Stimulated activated naive CD8-positive, alpha-beta T cell treated with anti-CD3 and anti-CD28 coated beads, Interleukin-15, amount 100 ng/mL, for 72 hours (primary cell): ENCODE measurements at regions not wholly inside any gene's neighbourhood (a gene's known extent, or its start where the extent isn't known, plus 50 kb on each side); places are given as distances from the start of the nearest gene placed in this dataset.

Experiments used
- ATAC-seq: fragments of 150-1000 bp; cut with Tn5 transposase; 2 replicates; pipeline ENCODE4 v1.10.0; 2021; ENCODE audit warnings: mild to moderate bottlenecking, moderate library complexity
- DNase-seq, 2 donors: peaks; one replicate each; pipeline ENCODE4 v3.0.0; 2021 to 2022
- H3K27ac Mint-ChIP-seq, 2 donors: one replicate each; pipeline ENCODE4 v1.8.0; 2022; ENCODE audit warnings: mild to moderate bottlenecking in 2 of 2, mixed read lengths in 2 of 2, moderate library complexity in 2 of 2
- H3K27me3 Mint-ChIP-seq: one replicate; pipeline ENCODE4 v1.8.0; 2022; ENCODE audit warnings: mixed read lengths
- H3K4me1 Mint-ChIP-seq: one replicate; pipeline ENCODE4 v1.8.0; 2022; ENCODE audit warnings: mild to moderate bottlenecking, mixed read lengths
- H3K4me3 Mint-ChIP-seq, 2 donors: one replicate each; pipeline ENCODE4 v1.8.0; 2022; ENCODE audit warnings: mild to moderate bottlenecking in 2 of 2, mixed read lengths in 2 of 2, moderate library complexity in 1 of 2
- H3K9me3 Mint-ChIP-seq, 2 donors: one replicate each; pipeline ENCODE4 v1.8.0; 2022; ENCODE audit warnings: mixed read lengths in 2 of 2

DNA sequence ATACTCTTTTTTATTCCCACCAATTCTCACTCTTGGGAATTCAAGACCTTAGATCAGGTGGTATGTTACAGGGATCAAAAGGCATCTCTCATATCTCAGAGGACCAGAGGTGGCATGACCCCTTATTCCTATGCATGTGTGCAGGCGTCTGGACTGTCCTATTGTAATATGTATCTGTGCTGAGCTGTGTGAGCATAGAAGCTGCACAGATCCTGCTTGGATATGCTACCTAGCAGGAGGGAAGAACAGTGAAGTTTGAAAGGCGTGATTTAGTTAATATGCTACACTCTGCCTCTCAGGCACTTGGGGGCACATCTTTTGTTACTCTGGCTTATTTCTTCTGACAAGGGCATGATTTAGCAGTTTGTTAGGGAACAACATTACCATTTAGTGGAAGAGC is 86.7 kb upstream of the ZRANB2 start:
- no peak for ATAC-seq
- H3K4me3 Mint-ChIP-seq = no peak overlapping the region
- no peak for DNase-seq

GRCh38 chr1:71166178-71167173 is 85.6 kb upstream of the ZRANB2 start:
- H3K27me3 Mint-ChIP-seq = no peaks in the 10 kb centered on the region

More for the DNA sequence above, 86.7 kb upstream of the ZRANB2 start:
- Mint-ChIP-seq H3K27me3 (no peaks in the 10 kb centered on the region), H3K4me1 (no peaks in the 10 kb centered on the region), H3K9me3 (peaks cover 0 to 7% of the 10 kb centered on the region in 2 donors), H3K27ac (no peak overlapping the region)

GRCh38 chr1:71157715-71158114 is 76.9 kb upstream of the ZRANB2 start:
- Mint-ChIP-seq H3K4me1 (no peaks in the 10 kb centered on the region), H3K9me3 (peaks cover 0 to 47% of the 10 kb centered on the region in 2 donors), H3K4me3 (no peak overlapping the region), H3K27me3 (no peaks in the 10 kb centered on the region), H3K27ac (no peak overlapping the region)
- ATAC-seq (no peak), DNase-seq (no peak)

More at GRCh38 chr1:71166178-71167173, 85.6 kb upstream of the ZRANB2 start:
- no peaks in the 10 kb centered on the region for H3K4me1 Mint-ChIP-seq
- no peak for ATAC-seq
- H3K9me3 Mint-ChIP-seq = peaks cover 0 to 6% of the 10 kb centered on the region in 2 donors
- DNase-seq = no peak
- H3K4me3 Mint-ChIP-seq = no peak overlapping the region
- no peak overlapping the region for H3K27ac Mint-ChIP-seq

- DNase-seq (no peak), ATAC-seq (no peak)
- H3K27me3 Mint-ChIP-seq = no peaks in the 10 kb centered on the region
- H3K4me3 Mint-ChIP-seq = no peak overlapping the region
- H3K9me3 Mint-ChIP-seq = peaks cover 0 to 47% of the 10 kb centered on the region in 2 donors
- H3K4me1 Mint-ChIP-seq = no peaks in the 10 kb centered on the region
- H3K27ac Mint-ChIP-seq = no peak overlapping the region
Measured at GRCh38 chr1:71157151-71157550, 76.3 kb upstream of the ZRANB2 start.

DNA sequence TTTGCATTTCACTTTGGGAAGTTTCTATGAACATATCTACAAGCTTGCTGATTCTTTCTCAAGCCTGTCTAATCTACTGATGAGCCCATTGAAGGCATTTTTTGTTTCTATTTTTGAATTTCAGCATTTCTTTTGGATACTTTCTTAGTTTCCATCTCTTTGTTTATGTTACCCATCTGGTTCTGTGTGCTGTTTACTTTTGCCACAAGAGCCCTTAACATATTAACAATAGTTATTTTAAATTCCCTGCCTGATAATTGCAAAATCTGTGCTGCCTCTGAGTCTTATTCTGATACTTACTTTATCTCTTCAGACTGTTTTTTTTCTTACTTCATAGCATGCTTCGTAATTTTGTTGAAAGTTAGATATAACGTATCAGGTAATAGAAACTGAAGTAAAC is 75.8 kb upstream of the ZRANB2 start:
- no peak overlapping the region for H3K4me3 Mint-ChIP-seq
- no peak for DNase-seq
- no peak for ATAC-seq
- no peaks in the 10 kb centered on the region for H3K4me1 Mint-ChIP-seq
- peaks cover 0 to 47% of the 10 kb centered on the region in 2 donors for H3K9me3 Mint-ChIP-seq
- no peak overlapping the region for H3K27ac Mint-ChIP-seq
- no peaks in the 10 kb centered on the region for H3K27me3 Mint-ChIP-seq

- H3K4me1 Mint-ChIP-seq = no peaks in the 10 kb centered on the region
- H3K9me3 Mint-ChIP-seq = peaks cover 6 to 57% of the 10 kb centered on the region in 2 donors
- DNase-seq = no peak
- no peaks in the 10 kb centered on the region for H3K27me3 Mint-ChIP-seq
- ATAC-seq = no peak
- no peak overlapping the region for H3K4me3 Mint-ChIP-seq
- no peak overlapping the region for H3K27ac Mint-ChIP-seq
Measured at GRCh38 chr1:71154429-71154828, 73.6 kb upstream of the ZRANB2 start.

DNA sequence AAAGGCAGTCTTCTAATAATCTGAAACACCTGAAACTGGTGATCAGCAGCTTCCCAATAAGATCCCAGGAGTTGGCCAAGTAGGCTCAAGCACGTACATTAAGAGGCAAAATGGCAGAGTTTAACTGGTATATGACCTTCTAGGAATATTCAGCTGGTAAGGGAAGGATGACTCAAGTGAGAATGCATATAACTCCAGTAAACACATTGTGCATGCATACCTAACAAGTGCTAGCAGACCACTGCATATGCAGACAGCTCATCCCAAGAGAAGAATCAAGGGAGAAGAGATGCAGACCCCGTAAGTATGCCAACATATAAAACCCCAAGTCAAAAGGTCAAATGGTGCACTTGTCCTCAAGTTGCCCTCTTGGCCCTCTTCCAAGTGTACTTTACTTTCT is 73.0 kb upstream of the ZRANB2 start:
- ATAC-seq (no peak), DNase-seq (no peak)
- Mint-ChIP-seq H3K4me1 (no peaks in the 10 kb centered on the region), H3K27ac (no peak overlapping the region), H3K4me3 (no peak overlapping the region), H3K27me3 (no peaks in the 10 kb centered on the region), H3K9me3 (peaks cover 6 to 61% of the 10 kb centered on the region in 2 donors)

DNA sequence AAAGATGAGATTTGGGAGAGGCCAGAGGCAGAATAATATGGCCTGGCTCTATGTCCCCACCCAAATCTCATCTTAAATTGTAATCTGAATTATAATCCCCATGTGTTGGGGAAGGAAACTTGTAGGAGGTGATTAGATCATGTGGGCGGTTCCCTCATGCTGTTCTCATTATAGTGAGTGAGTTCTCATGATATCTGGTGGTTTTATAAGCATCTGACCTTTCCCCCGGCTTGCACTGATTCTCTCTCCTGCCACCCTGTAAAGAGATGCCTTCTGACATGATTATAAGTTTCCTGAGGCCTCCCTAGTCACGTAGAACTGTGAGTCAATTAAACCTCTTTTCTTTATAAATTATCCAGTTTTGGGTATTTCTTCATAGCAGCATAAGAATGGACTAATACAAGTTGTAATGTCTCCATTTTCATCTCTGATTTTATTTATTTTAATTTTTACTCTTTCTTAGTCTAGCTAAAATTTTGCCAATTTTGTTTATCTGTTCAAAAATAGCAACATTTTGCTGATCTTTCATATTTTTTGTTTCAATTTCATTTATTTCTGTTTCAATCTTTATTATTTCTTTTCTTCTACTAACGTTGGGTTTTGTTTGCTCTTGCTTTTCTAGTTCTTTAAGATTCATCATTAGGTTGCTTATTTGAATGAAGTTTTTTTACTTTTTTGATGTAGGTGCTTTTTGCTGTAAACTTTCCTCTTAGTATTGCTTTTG is 67.0 kb upstream of the ZRANB2 start:
- Mint-ChIP-seq H3K27me3 (no peaks in the 10 kb centered on the region), H3K9me3 (peaks cover 25 to 34% of the 10 kb centered on the region in 2 donors), H3K27ac (no peak overlapping the region), H3K4me1 (no peaks in the 10 kb centered on the region), H3K4me3 (no peak overlapping the region)
- no peak for ATAC-seq
- DNase-seq = no peak

GRCh38 chr1:71135571-71135970 is 54.7 kb upstream of the ZRANB2 start:
- Mint-ChIP-seq H3K27me3 (no peaks in the 10 kb centered on the region), H3K4me1 (no peaks in the 10 kb centered on the region), H3K4me3 (no peak overlapping the region), H3K9me3 (peaks cover 34 to 44% of the 10 kb centered on the region in 2 donors), H3K27ac (no peak overlapping the region)
- DNase-seq (no peak), ATAC-seq (no peak)
